KMS-11 (cell line): ENCODE measurements at regions not wholly inside any gene's neighbourhood (a gene's known extent, or its start where the extent isn't known, plus 50 kb on each side); places are given as distances from the start of the nearest gene placed in this dataset.

Source experiments
- H2AFZ ChIP-seq: fragments of 200-600 bp; sonication (generic); 2 replicates; pipeline ENCODE4 v1.6.1; 2016; ENCODE audit warnings: antibody characterized with exemption, mixed run types, low read depth
- H3K27ac ChIP-seq: fragments of 200-600 bp; sonication (generic); 2 replicates; pipeline ENCODE4 v1.6.1; 2016; ENCODE audit warnings: mild to moderate bottlenecking, mixed run types
- H3K27me3 ChIP-seq: fragments of 200-600 bp; sonication (generic); 2 replicates; pipeline ENCODE4 v1.6.1; 2017; ENCODE audit warnings: mild to moderate bottlenecking, low read depth, mixed run types, moderate library complexity; ENCODE audit not compliant: insufficient read depth
- H3K36me3 ChIP-seq: fragments of 200-600 bp; sonication (generic); 2 replicates; pipeline ENCODE4 v1.6.1; 2017; ENCODE audit warnings: mild to moderate bottlenecking, mixed run types; ENCODE audit not compliant: insufficient read depth
- H3K4me1 ChIP-seq: fragments of 200-600 bp; sonication (generic); 2 replicates; pipeline ENCODE4 v1.6.1; 2016; ENCODE audit warnings: mild to moderate bottlenecking, low read depth, mixed run types; ENCODE audit not compliant: poor library complexity, severe bottlenecking
- H3K4me2 ChIP-seq: fragments of 200-600 bp; sonication (generic); 2 replicates; pipeline ENCODE4 v1.7.0; 2016; ENCODE audit warnings: mild to moderate bottlenecking, mixed run types
- H3K4me3 ChIP-seq: fragments of 200-600 bp; sonication (generic); IDR thresholded peaks from 2 replicates; pipeline ENCODE4 v1.6.1; 2017; ENCODE audit warnings: low read depth, low read length, mixed read lengths; ENCODE audit not compliant: insufficient read depth
- H3K79me2 ChIP-seq: fragments of 200-600 bp; sonication (generic); 2 replicates; pipeline ENCODE4 v1.6.1; 2016; ENCODE audit warnings: low read depth, mixed run types; ENCODE audit not compliant: insufficient read depth
- H3K9ac ChIP-seq: fragments of 200-600 bp; sonication (generic); 2 replicates; pipeline ENCODE4 v1.6.1; 2016; ENCODE audit warnings: mild to moderate bottlenecking, mixed run types
- H4K20me1 ChIP-seq: fragments of 200-600 bp; sonication (generic); 2 replicates; pipeline ENCODE4 v1.6.1; 2016; ENCODE audit warnings: mild to moderate bottlenecking, mixed run types; ENCODE audit not compliant: insufficient read depth
- TF ChIP-seq, protein P1 (sequence below): fragments of 200-600 bp; sonication (generic); conservative IDR thresholded peaks from 2 replicates; pipeline ENCODE4 v1.6.1; 2017; ENCODE audit warnings: low read depth, mild to moderate bottlenecking, antibody characterized with exemption, low read length, moderate library complexity, mixed read lengths

DNA sequence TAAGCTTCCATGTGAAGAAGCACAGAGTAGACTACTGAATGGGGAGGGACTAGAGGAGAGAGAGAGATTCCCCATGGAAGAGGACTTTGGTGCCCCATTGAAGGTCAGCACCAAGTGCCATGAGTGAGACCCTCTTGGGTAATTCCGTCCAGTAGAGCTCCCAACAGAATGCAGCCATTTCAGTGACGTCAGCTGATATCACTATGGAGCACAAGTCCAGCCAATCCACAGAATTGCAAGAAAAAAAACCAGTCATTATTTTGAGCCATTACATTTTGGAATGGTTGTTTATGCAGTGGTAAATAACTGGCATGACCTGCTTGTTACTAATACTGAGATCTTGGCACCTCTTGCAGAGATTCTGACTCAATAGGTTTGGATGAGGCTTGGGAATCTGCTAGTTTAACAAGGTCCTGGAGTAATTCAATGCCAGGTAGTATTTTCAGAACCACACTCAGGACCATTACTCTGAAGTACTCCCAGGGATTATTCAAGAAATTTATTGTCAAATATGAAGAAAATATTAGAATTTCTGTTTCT is 52.6 kb upstream of the SP8 start:
- Histone ChIP-seq H3K4me1 (no peaks in the 10 kb centered on the region), H3K27ac (no peak overlapping the region), H3K36me3 (no peaks in the 10 kb centered on the region), H3K4me3 (no peak overlapping the region), H4K20me1 (no peaks in the 10 kb centered on the region), H3K9ac (no peak overlapping the region), H3K79me2 (no peaks in the 10 kb centered on the region), H3K27me3 (no peaks in the 10 kb centered on the region), H2AFZ (no peak overlapping the region), H3K4me2 (no peak overlapping the region)
- TF ChIP-seq, protein P1, sequence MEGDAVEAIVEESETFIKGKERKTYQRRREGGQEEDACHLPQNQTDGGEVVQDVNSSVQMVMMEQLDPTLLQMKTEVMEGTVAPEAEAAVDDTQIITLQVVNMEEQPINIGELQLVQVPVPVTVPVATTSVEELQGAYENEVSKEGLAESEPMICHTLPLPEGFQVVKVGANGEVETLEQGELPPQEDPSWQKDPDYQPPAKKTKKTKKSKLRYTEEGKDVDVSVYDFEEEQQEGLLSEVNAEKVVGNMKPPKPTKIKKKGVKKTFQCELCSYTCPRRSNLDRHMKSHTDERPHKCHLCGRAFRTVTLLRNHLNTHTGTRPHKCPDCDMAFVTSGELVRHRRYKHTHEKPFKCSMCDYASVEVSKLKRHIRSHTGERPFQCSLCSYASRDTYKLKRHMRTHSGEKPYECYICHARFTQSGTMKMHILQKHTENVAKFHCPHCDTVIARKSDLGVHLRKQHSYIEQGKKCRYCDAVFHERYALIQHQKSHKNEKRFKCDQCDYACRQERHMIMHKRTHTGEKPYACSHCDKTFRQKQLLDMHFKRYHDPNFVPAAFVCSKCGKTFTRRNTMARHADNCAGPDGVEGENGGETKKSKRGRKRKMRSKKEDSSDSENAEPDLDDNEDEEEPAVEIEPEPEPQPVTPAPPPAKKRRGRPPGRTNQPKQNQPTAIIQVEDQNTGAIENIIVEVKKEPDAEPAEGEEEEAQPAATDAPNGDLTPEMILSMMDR: no peak

DNA sequence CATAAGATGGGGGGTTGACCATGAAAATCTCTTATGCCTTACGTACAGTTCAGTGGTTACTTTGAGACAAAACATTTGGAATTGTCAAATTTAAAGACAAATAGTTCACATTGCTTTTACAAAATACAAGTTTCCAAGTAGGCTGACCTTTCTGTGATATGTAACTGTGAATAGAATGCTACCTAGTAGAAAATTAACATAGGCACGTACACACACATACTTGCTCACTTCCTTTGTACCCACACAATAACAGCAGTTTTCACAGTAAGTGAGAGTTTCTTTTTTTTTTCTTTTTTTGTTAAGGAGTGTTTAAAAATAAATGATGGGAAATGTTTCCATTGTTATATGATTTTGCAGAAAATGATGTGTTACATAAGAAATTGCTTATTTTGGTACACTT is 53.3 kb upstream of the SP8 start:
- no peaks in the 10 kb centered on the region for H3K27me3 ChIP-seq
- TF ChIP-seq, protein P1: no peak
- H3K79me2 ChIP-seq: no peaks in the 10 kb centered on the region
- H3K4me2 ChIP-seq: no peak overlapping the region
- H3K36me3 ChIP-seq: no peaks in the 10 kb centered on the region
- H2AFZ ChIP-seq: no peak overlapping the region
- H3K4me1 ChIP-seq: no peaks in the 10 kb centered on the region
- H4K20me1 ChIP-seq: no peaks in the 10 kb centered on the region
- H3K9ac ChIP-seq: no peak overlapping the region
- no peak overlapping the region for H3K27ac ChIP-seq
- no peak overlapping the region for H3K4me3 ChIP-seq

GRCh38 chr7:20846791-20847190 is 60.1 kb upstream of the SP8 start:
- Histone ChIP-seq H3K27ac (no peak overlapping the region), H3K36me3 (no peaks in the 10 kb centered on the region), H3K79me2 (no peaks in the 10 kb centered on the region), H3K9ac (no peak overlapping the region), H3K27me3 (no peaks in the 10 kb centered on the region), H4K20me1 (no peaks in the 10 kb centered on the region), H3K4me1 (no peaks in the 10 kb centered on the region), H3K4me3 (no peak overlapping the region), H3K4me2 (no peak overlapping the region), H2AFZ (no peak overlapping the region)
- TF ChIP-seq, protein P1: no peak

DNA sequence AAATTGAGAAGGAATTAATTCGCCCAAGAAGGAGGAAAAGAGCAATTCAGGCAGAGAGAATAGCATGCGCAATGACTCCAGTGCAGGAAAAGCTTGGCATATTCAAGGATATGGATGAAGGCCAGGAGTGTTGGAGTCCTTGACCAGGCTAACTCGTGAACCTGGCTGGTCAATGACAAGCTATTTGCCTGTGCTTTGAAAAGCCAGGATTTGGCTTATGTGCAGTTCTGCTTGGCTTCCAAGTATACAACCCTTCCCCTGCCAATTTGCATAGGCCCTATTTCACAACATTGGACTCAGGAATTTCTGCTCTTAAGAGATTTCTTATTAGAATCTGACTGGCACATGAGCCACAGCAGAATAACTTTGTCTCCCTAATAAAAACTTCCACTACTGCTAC is 72.3 kb upstream of the SP8 start:
- TF ChIP-seq, protein P1: no peak
- no peak overlapping the region for H3K4me3 ChIP-seq
- no peak overlapping the region for H2AFZ ChIP-seq
- no peaks in the 10 kb centered on the region for H3K4me1 ChIP-seq
- no peak overlapping the region for H3K9ac ChIP-seq
- no peaks in the 10 kb centered on the region for H3K79me2 ChIP-seq
- no peak overlapping the region for H3K27ac ChIP-seq
- H3K27me3 ChIP-seq: no peaks in the 10 kb centered on the region
- no peaks in the 10 kb centered on the region for H4K20me1 ChIP-seq
- H3K4me2 ChIP-seq: no peak overlapping the region
- H3K36me3 ChIP-seq: no peaks in the 10 kb centered on the region

DNA sequence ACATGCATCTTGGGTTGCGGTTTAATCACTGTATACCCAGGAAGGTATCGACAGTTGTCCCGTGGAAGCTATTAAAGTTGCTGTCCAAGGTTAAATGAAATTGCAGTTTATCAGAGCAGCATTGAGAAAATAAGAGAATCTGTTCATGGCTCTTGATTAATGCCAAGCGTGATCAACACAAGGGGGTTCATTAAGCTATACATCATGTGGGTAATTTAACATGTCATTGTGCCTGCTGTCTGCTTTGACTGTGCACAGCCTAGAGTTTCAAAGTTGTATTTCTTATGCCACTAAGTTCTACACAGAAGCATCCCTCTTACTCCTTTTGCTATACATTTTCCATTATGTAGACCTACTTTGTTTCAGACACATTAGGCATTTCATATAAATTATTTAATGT is 74.8 kb upstream of the SP8 start:
- no peak overlapping the region for H2AFZ ChIP-seq

More for the DNA sequence above, 74.8 kb upstream of the SP8 start:
- no peaks in the 10 kb centered on the region for H3K4me1 ChIP-seq
- no peaks in the 10 kb centered on the region for H3K27me3 ChIP-seq
- TF ChIP-seq, protein P1: no peak
- no peak overlapping the region for H3K27ac ChIP-seq
- H3K4me3 ChIP-seq: no peak overlapping the region
- H3K4me2 ChIP-seq: no peak overlapping the region
- H3K36me3 ChIP-seq: no peaks in the 10 kb centered on the region
- no peaks in the 10 kb centered on the region for H4K20me1 ChIP-seq
- H3K79me2 ChIP-seq: no peaks in the 10 kb centered on the region
- H3K9ac ChIP-seq: no peak overlapping the region
